ENCODE measurements at regions not wholly inside any gene's neighbourhood (a gene's known extent, or its start where the extent isn't known, plus 50 kb on each side); places are given as distances from the start of the nearest gene placed in this dataset.
"Not testable (repeated sequence)": the region's sequence is repeated elsewhere in the genome, so short reads cannot be mapped to it uniquely, and the experiment has no call there.

GRCh38 chr1:196114193-196114592, 494.0 kb downstream of the KCNT2 start:
- no peaks in the 10 kb centered on the region for H3K27me3 ChIP-seq (ENCODE audit: insufficient read depth, low read length)
- no peaks in the 10 kb centered on the region for H3K4me1 ChIP-seq (ENCODE audit: insufficient read depth, low read length)
- H3K4me3 ChIP-seq (ENCODE audit: low read length) = no peak overlapping the region
- no peaks in the 10 kb centered on the region for H3K9me3 ChIP-seq (ENCODE audit: low read depth, low read length)

DNA sequence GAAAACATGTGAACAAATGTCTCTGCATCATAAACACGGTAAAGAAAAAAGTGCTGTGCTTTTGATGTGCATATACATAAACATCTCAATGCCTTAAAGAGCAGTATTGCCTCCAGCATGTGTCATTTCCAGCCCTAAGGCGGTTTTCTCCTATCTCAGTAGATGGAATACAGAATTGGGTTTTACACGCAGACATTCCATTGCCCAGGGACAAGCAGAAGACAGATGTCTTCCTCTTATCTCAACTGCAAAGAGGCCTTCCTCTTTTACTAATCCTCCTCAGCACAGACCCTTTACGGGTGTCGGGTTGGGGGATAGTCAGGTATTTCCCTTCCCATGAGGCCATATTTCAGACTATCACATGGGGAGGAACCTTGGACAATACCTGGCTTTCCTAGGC, 499.2 kb downstream of the KCNT2 start:
- H3K27me3 ChIP-seq (ENCODE audit: insufficient read depth, low read length); H3K9me3 ChIP-seq (ENCODE audit: low read depth, low read length); H3K4me1 ChIP-seq (ENCODE audit: insufficient read depth, low read length); H3K4me3 ChIP-seq (ENCODE audit: low read length): not testable (repeated sequence)

- Histone ChIP-seq H3K4me3 (ENCODE audit: low read length) (no peak overlapping the region), H3K9me3 (ENCODE audit: low read depth, low read length) (no peaks in the 10 kb centered on the region), H3K27me3 (ENCODE audit: insufficient read depth, low read length) (no peaks in the 10 kb centered on the region), H3K4me1 (ENCODE audit: insufficient read depth, low read length) (no peaks in the 10 kb centered on the region)
These were observed 502.3 kb downstream of the KCNT2 start for GRCh38 chr1:196105901-196106300.

GRCh38 chr1:196102826-196103225, 505.4 kb downstream of the KCNT2 start:
- Histone ChIP-seq H3K4me1 (ENCODE audit: insufficient read depth, low read length) (no peaks in the 10 kb centered on the region), H3K9me3 (ENCODE audit: low read depth, low read length) (no peaks in the 10 kb centered on the region), H3K27me3 (ENCODE audit: insufficient read depth, low read length) (no peaks in the 10 kb centered on the region), H3K4me3 (ENCODE audit: low read length) (no peak overlapping the region)

- Histone ChIP-seq H3K4me1 (ENCODE audit: insufficient read depth, low read length) (no peaks in the 10 kb centered on the region), H3K27me3 (ENCODE audit: insufficient read depth, low read length) (no peaks in the 10 kb centered on the region), H3K4me3 (ENCODE audit: low read length) (no peak overlapping the region), H3K9me3 (ENCODE audit: low read depth, low read length) (no peaks in the 10 kb centered on the region)
These were observed 510.2 kb downstream of the KCNT2 start for GRCh38 chr1:196098000-196098399.

- Histone ChIP-seq H3K4me1 (ENCODE audit: insufficient read depth, low read length) (no peaks in the 10 kb centered on the region), H3K4me3 (ENCODE audit: low read length) (no peak overlapping the region), H3K9me3 (ENCODE audit: low read depth, low read length) (no peaks in the 10 kb centered on the region), H3K27me3 (ENCODE audit: insufficient read depth, low read length) (no peaks in the 10 kb centered on the region)
These were observed 513.4 kb downstream of the KCNT2 start for GRCh38 chr1:196094821-196095220.

DNA sequence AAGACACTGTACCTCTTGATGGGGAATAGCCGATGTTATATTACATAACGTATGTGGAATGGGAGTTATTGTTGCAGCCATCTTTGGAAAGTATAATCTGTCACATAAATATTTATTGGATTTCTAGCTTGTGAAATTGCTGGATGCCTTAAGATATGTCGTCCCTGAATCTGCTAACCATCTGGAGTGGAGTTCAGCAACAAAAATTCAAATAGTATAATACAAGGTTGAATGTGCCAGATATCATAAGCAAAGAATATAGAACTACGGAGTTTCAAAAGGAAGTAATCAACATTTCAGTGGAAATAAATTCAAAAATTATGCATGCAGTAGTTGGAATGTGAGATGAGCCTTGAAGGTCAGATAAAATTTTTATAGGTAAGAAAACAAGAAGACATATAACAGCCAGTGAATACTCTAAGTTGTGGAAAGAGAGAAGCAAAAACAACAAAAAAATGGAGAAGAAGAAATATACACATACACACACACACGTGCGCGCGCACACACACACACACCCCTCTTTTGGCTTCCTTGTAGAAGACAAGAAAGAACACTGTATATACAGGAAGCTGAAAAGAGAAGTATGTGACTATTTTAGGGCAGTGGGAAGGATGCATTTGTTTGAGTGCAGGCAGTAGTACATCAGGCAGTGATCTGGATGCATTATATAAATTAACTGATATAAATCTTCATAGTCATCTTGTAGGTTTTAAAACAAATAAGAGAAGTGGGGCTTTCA, 516.7 kb downstream of the KCNT2 start:
- no peaks in the 10 kb centered on the region for H3K4me1 ChIP-seq (ENCODE audit: insufficient read depth, low read length)
- no peaks in the 10 kb centered on the region for H3K27me3 ChIP-seq (ENCODE audit: insufficient read depth, low read length)
- H3K4me3 ChIP-seq (ENCODE audit: low read length) = no peak overlapping the region
- no peaks in the 10 kb centered on the region for H3K9me3 ChIP-seq (ENCODE audit: low read depth, low read length)

GRCh38 chr1:196090226-196090625, 518.0 kb downstream of the KCNT2 start:
- no peaks in the 10 kb centered on the region for H3K9me3 ChIP-seq (ENCODE audit: low read depth, low read length)
- no peak overlapping the region for H3K4me3 ChIP-seq (ENCODE audit: low read length)
- H3K4me1 ChIP-seq (ENCODE audit: insufficient read depth, low read length) = no peaks in the 10 kb centered on the region
- no peaks in the 10 kb centered on the region for H3K27me3 ChIP-seq (ENCODE audit: insufficient read depth, low read length)

DNA sequence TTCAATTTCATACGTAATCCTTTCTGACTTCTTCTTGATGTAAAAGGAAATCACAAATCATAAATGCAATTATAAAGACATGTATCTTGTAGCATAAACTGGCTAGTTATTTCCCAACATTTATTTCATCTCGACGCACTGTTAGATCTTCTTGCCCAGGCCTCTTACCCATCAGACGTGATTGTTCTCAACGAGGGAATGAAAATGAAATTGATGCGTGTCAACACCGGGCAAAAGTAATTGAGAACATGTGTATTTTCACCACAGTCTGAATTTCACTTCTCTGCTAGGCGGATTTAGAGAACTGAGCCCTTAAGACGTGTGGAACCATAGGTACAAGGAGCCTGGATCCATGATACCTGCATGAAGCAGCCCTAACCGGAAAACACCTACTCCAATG, 519.7 kb downstream of the KCNT2 start:
- Histone ChIP-seq H3K9me3 (ENCODE audit: low read depth, low read length) (no peaks in the 10 kb centered on the region), H3K4me3 (ENCODE audit: low read length) (no peak overlapping the region), H3K4me1 (ENCODE audit: insufficient read depth, low read length) (no peaks in the 10 kb centered on the region), H3K27me3 (ENCODE audit: insufficient read depth, low read length) (no peaks in the 10 kb centered on the region)

- Histone ChIP-seq H3K9me3 (ENCODE audit: low read depth, low read length) (no peaks in the 10 kb centered on the region), H3K27me3 (ENCODE audit: insufficient read depth, low read length) (no peaks in the 10 kb centered on the region), H3K4me3 (ENCODE audit: low read length) (no peak overlapping the region), H3K4me1 (ENCODE audit: insufficient read depth, low read length) (no peaks in the 10 kb centered on the region)
These were observed 529.5 kb downstream of the KCNT2 start for GRCh38 chr1:196078691-196079090.

DNA sequence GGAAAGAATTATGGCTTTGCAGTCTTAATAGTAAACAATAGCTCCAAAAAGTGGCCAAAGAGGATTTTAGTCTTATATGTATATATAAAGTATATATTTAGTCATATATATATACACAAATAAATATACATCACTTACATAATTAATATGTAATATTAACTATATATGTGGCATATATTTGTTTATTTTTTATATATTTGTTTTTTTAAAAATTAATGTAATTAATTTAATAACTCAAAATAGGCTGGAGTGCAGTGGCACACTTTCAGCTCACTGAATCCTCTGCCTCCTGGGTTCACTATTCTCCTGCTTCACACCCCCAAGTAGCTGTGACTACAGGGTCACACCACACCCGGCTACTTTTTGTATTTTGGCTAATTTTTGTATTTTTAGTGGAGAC, 532.6 kb downstream of the KCNT2 start:
- no peaks in the 10 kb centered on the region for H3K4me1 ChIP-seq (ENCODE audit: insufficient read depth, low read length)
- no peaks in the 10 kb centered on the region for H3K27me3 ChIP-seq (ENCODE audit: insufficient read depth, low read length)

DNA sequence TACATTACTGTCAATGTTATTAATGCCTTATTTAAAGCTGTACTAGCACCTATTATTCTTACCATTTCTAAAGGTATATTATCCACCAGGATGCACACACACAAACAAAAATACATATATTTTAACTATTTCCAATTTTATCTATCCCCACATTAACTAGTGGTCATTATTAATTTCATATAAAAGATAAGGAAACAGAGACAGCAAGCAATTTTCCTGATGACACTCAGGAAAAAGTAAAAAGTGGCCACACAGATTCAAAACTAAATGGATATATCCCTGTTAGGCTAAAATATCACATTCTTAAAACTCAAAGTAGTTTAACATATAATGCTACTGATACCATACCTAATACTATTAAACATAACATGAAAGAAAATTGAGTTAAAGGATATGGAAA, 534.1 kb downstream of the KCNT2 start:
- H3K9me3 ChIP-seq (ENCODE audit: low read depth, low read length) = no peaks in the 10 kb centered on the region
- no peak overlapping the region for H3K4me3 ChIP-seq (ENCODE audit: low read length)
- H3K27me3 ChIP-seq (ENCODE audit: insufficient read depth, low read length) = no peaks in the 10 kb centered on the region
- no peaks in the 10 kb centered on the region for H3K4me1 ChIP-seq (ENCODE audit: insufficient read depth, low read length)

More for the DNA sequence above, 532.6 kb downstream of the KCNT2 start:
- H3K9me3 ChIP-seq (ENCODE audit: low read depth, low read length) = no peaks in the 10 kb centered on the region
- H3K4me3 ChIP-seq (ENCODE audit: low read length) = no peak overlapping the region

- Histone ChIP-seq H3K9me3 (ENCODE audit: low read depth, low read length) (no peaks in the 10 kb centered on the region), H3K4me1 (ENCODE audit: insufficient read depth, low read length) (no peaks in the 10 kb centered on the region), H3K4me3 (ENCODE audit: low read length) (no peak overlapping the region), H3K27me3 (ENCODE audit: insufficient read depth, low read length) (no peaks in the 10 kb centered on the region)
These were observed 536.8 kb downstream of the KCNT2 start for GRCh38 chr1:196071447-196071846.

- no peaks in the 10 kb centered on the region for H3K9me3 ChIP-seq (ENCODE audit: low read depth, low read length)
- no peak overlapping the region for H3K4me3 ChIP-seq (ENCODE audit: low read length)
- H3K27me3 ChIP-seq (ENCODE audit: insufficient read depth, low read length) = no peaks in the 10 kb centered on the region
- no peaks in the 10 kb centered on the region for H3K4me1 ChIP-seq (ENCODE audit: insufficient read depth, low read length)
These were observed 537.3 kb downstream of the KCNT2 start for GRCh38 chr1:196070940-196071339.

DNA sequence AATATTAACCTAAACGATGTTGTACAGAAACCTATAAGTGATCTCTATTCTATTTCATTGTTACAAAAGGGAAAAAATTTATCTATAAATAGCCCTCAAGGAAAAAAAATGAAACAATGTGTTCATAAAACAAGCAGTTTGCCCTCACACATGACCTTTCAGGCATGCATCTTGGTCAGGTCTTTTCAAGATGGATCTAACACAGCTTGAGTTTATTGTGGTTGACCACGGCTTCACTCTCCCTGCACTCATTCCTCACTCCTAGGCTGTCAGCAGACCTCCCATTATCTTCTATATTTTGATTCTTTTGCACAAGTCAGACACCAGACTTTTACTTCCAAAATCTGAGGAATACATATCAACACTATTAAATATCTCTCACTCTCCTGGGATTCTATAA, 544.3 kb downstream of the KCNT2 start:
- Histone ChIP-seq H3K4me1 (ENCODE audit: insufficient read depth, low read length) (no peaks in the 10 kb centered on the region), H3K27me3 (ENCODE audit: insufficient read depth, low read length) (no peaks in the 10 kb centered on the region), H3K9me3 (ENCODE audit: low read depth, low read length) (no peaks in the 10 kb centered on the region), H3K4me3 (ENCODE audit: low read length) (no peak overlapping the region)

- Histone ChIP-seq H3K4me3 (ENCODE audit: low read length) (no peak overlapping the region), H3K27me3 (ENCODE audit: insufficient read depth, low read length) (no peaks in the 10 kb centered on the region), H3K9me3 (ENCODE audit: low read depth, low read length) (no peaks in the 10 kb centered on the region), H3K4me1 (ENCODE audit: insufficient read depth, low read length) (no peaks in the 10 kb centered on the region)
These were observed 544.9 kb downstream of the KCNT2 start for GRCh38 chr1:196063294-196063693.

Measured in mononuclear cell (primary cell).